GM20431 (cell line): ENCODE measurements at regions not wholly inside any gene's neighbourhood (a gene's known extent, or its start where the extent isn't known, plus 50 kb on each side); places are given as distances from the start of the nearest gene placed in this dataset.

Experiments used
- in situ Hi-C: fragments of 300-500 bp; cut with MseI, MboI; formaldehyde crosslinking; loops from one replicate; pipeline ENCODE4 v1.15.0; 2020; ENCODE audit warnings: low sequenced_read_pairs; ENCODE audit not compliant: unreplicated experiment

DNA sequence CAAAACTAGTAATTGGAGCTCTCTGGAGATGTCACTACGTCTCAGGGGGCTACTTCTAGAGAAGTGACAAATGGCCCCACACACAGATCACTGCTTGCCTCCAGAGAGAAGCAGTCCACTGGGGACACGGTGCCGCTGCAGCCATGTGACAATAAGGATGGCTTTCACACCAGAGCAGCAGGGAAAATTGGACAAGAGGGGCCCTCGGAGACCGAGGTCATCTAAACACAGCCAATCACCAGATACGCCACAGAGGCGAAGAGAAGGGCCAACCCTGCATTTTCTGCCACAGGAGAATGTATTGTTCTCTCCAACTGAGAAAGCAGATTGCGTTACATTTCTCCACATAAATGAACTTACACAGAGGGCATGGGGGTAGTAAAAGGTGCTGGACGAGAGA, 51.2 kb upstream of the TIAM1 start:
- in situ Hi-C loops = no loop called here

DNA sequence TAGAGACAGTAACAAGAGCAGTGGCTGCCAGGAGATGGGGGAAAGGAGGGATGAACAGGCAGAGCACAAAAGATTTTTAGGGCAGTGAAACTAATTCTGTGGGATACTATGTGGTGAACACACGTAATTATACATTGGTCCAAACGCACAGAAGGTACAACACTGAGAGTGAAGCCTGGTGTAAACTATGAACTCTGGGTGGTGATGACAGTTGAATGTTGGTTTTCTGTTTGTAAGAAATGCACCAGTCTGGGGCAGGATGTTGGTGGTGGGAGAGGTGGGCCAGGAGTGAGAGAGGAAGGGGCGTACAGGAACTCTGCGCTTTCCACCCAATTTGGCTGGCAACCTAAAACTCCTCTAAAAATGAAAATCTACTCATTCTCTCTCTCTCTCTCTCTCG, 50.2 kb upstream of the TIAM1 start:
- in situ Hi-C loops = no loop called here
